Stomach (tissue), 8 donors: ENCODE measurements at regions not wholly inside any gene's neighbourhood (a gene's known extent, or its start where the extent isn't known, plus 50 kb on each side); places are given as distances from the start of the nearest gene placed in this dataset.

Experiments
- DNase-seq, 2 donors: peaks; one replicate each; pipeline versions ENCODE4 v3.0.0 to v3.0.0-alpha.2; 2013 to 2019
- H3K27ac ChIP-seq, 5 donors: fragments of 200-600 bp in 4 of 5; sonication (generic) in 4 of 5; one replicate each; pipeline ENCODE4 v1.5.1; 2013 to 2019; ENCODE audit warnings: mild to moderate bottlenecking in 1 of 5, moderate library complexity in 1 of 5
- H3K27me3 ChIP-seq, 3 donors: fragments of 200-600 bp; sonication (generic); one replicate each; pipeline ENCODE4 v1.5.1; 2017 to 2019; ENCODE audit warnings: mixed run types in 1 of 3
- H3K36me3 ChIP-seq, 4 donors: fragments of 200-600 bp; sonication (generic); 1 replicate in 3 of 4; 2 replicates in 1 of 4; pipeline ENCODE4 v1.5.1; 2016 to 2019
- H3K4me1 ChIP-seq, 4 donors: fragments of 200-600 bp; sonication (generic); one replicate each; pipeline ENCODE4 v1.5.1; 2016 to 2019
- H3K4me3 ChIP-seq, 4 donors: fragments of 200-600 bp; sonication (generic) in 3 of 4; one replicate each; pipeline ENCODE4 v1.5.1; 2016 to 2019; ENCODE audit warnings: mild to moderate bottlenecking in 1 of 4
- H3K9me3 ChIP-seq, 4 donors: fragments of 200-600 bp; sonication (generic); one replicate each; pipeline ENCODE4 v1.5.1; 2016 to 2019
- EP300 ChIP-seq: sonication (generic); formaldehyde crosslinking; IDR thresholded peaks from one replicate; pipeline ENCODE4 v1.6.1; 2017; ENCODE audit warnings: antibody characterized with exemption
- POLR2A ChIP-seq, 4 donors: fragments of 450-650 bp; IDR thresholded peaks; one replicate each; pipeline ENCODE4 v1.6.1; 2016; ENCODE audit warnings: antibody characterized with exemption in 4 of 4, control low read depth in 2 of 4, mild to moderate bottlenecking in 1 of 4, moderate library complexity in 1 of 4
- POLR2AphosphoS5 ChIP-seq, 3 donors: sonication (generic); formaldehyde crosslinking; IDR thresholded peaks; one replicate each; pipeline ENCODE4 v1.6.1; 2016; ENCODE audit warnings: antibody characterized with exemption in 3 of 3
- WGBS, 5 donors: extraction: QIAGEN DNeasy Blood & Tissue Kit in 3 of 5; methylation state at CpG; one replicate each; pipeline versions ENCODE4 v1.1.5 to v1.1.7; 2013 to 2018; 5-methylcytosine and 5-hydroxymethylcytosine counted together
- intact Hi-C: fragments of 100-400 bp; cut with DNase I; formaldehyde crosslinking; loops from one replicate; pipeline ENCODE4 v1.15.1; 2023; ENCODE audit warnings: low total_unique reads
- TF ChIP-seq, protein P1 (sequence below), 7 experiments: fragments of 450-650 bp in 4 of 7; fragments of 200-600 bp in 3 of 7; sonication (generic) in 3 of 7; IDR thresholded peaks; one replicate each; pipeline ENCODE4 v1.5.1; 2016 to 2019; ENCODE audit warnings: antibody characterized with exemption in 7 of 7, control low read depth in 2 of 7, mild to moderate bottlenecking in 1 of 7
- donor health status: healthy with polysubstance abuse.
- donor health status: Bipolar disorder and iron deficiency.
- donor health status: healthy.

DNA sequence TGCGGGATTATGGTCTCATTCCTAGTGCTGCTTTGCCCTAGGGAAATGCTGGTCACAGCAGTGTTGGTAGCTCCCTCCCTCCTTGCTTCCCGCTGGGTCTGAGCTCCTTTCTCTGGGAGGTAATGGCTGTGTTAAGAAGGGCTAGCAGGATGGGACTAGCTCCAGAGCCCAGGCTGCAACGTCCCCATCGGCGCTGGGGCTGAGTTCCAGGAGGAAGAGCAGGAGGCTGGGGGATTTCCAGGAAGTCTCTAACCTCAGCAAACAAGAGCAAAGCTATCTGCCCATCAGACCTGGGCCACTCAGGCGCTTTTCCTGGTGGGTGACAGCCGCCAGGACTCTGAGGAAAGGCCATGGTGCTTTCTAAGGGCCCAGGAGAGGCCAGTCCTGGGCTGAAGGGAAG is 174.2 kb downstream of the DLL1 start:
- intact Hi-C loops, result no loop called here
- Histone ChIP-seq H3K4me1 (no peaks in the 10 kb centered on the region), H3K27ac (peak overlapping the region in 2 of 5 donors; percentile 25 to 52), H3K27me3 (no peaks in the 10 kb centered on the region), H3K9me3 (peaks cover 7 to 24% (median 19%) of the 10 kb centered on the region in 4 donors), H3K4me3 (no peak overlapping the region), H3K36me3 (no peaks in the 10 kb centered on the region)
- peak in 1 of 2 donors; percentile 23 for DNase-seq
- TF ChIP-seq, protein P1, sequence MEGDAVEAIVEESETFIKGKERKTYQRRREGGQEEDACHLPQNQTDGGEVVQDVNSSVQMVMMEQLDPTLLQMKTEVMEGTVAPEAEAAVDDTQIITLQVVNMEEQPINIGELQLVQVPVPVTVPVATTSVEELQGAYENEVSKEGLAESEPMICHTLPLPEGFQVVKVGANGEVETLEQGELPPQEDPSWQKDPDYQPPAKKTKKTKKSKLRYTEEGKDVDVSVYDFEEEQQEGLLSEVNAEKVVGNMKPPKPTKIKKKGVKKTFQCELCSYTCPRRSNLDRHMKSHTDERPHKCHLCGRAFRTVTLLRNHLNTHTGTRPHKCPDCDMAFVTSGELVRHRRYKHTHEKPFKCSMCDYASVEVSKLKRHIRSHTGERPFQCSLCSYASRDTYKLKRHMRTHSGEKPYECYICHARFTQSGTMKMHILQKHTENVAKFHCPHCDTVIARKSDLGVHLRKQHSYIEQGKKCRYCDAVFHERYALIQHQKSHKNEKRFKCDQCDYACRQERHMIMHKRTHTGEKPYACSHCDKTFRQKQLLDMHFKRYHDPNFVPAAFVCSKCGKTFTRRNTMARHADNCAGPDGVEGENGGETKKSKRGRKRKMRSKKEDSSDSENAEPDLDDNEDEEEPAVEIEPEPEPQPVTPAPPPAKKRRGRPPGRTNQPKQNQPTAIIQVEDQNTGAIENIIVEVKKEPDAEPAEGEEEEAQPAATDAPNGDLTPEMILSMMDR (IDR thresholded peaks at IDR 0.05), result no peak
- TF ChIP-seq POLR2AphosphoS5 (IDR thresholded peaks at IDR 0.05) (no peak), POLR2A (IDR thresholded peaks at IDR 0.05) (no peak), EP300 (no peak)
- 52 to 59% (median 55%) methylated on average over 7 of the region's 7 CpGs for WGBS, 5 donors

DNA sequence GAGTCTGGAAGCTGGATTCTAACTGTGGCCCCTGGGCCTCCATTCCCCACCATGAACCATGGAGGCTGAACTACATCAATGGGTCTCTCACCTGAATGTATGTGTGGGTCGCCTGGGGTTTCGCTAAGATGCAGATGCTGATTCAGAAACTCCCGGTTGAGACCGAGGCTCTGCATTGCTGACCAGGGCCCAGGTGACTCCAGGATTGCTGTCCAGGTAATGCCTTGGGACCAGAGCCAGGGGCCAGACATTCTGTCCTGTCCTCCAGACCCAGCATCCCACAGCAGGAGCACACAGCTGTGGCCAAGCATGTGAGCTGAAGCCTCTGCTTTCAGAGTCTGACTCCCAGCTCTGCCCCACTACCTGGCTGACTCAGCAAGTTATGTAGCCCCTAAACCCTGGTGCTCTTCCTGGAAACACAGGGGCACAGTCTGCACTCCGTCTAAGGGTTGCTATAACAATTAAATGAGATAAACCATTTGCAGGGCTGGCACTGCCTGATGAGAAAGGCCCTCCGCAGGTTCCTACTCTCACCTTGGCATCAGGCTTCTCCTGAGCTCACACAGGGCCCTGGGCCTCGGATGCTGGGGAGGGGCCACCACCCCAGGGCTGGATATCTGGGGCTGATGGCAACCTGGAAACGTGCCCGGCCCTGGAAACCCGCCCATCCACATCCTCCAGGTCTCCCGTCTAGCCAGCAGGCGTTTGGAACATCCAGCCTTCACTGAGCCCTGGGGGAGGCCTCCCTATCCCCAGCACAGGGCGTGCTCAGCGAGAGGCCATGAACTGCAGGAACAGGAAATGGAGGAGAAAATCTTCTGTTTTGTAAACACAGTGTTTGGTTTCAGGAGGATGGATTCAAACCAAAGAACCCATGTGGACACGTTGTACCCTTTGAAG is 175.7 kb downstream of the DLL1 start:
- Histone ChIP-seq H3K4me1 (no peaks in the 10 kb centered on the region), H3K9me3 (peaks cover 7 to 10% (median 8%) of the 10 kb centered on the region in 4 donors), H3K4me3 (no peak overlapping the region), H3K27ac (peak overlapping the region in 1 of 5 donors; percentile 28), H3K36me3 (no peaks in the 10 kb centered on the region), H3K27me3 (no peaks in the 10 kb centered on the region)
- TF ChIP-seq, protein P1 (IDR thresholded peaks at IDR 0.05), result no peak
- TF ChIP-seq POLR2AphosphoS5 (IDR thresholded peaks at IDR 0.05), result peak in 1 of 3 donors; percentile 5
- 51 to 64% (median 58%) methylated on average over 15 of the region's 15 CpGs for WGBS, 5 donors
- DNase-seq, result peak in 1 of 2 donors; percentile 32
- intact Hi-C loops, result no loop called here

DNA sequence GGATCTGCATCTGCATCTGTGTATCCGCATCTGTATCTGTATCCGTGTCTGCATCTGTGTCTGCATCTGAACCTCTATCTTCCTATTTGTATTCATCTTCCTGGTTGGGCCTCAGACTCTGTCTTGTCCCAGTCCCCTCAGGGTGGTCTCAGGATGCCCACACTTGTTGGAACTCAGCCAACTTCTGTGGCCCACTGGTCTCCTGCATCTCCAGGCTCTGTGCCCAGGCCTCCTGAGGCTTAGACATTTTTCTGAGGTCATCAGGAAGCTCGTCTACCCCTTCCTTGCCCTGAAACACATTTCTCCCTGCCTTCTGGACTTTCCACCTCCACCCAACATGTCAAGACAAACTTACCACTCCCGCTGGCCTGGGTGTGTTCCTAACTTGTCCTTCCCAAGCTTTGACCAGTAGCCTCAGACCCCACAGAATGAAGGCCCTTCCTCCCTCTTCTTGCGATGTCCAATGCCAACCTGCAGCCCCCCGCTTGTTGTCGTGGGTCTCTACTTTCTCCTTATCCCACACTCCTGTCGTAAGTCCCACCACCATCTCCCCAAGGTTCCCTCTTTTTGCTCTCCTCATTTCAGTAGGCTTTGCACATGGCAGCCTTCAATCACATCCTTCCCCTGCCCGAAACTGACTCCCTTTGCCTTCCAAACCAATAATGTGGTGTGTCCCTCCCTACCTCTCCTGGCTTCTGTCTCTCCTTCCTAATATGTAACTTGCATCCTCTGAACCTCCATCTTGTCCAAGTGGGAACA is 176.5 kb downstream of the DLL1 start:
- intact Hi-C loops, result no loop called here
- Histone ChIP-seq H3K27me3 (no peaks in the 10 kb centered on the region), H3K4me1 (no peaks in the 10 kb centered on the region), H3K4me3 (no peak overlapping the region), H3K36me3 (no peaks in the 10 kb centered on the region), H3K9me3 (peaks cover 0 to 3% (median under 1%) of the 10 kb centered on the region in 4 donors), H3K27ac (no peak overlapping the region)
- peak in 1 of 2 donors; percentile 21 for DNase-seq
- TF ChIP-seq POLR2AphosphoS5 (IDR thresholded peaks at IDR 0.05) (no peak), EP300 (no peak), POLR2A (IDR thresholded peaks at IDR 0.05) (no peak)
- TF ChIP-seq, protein P1 (IDR thresholded peaks at IDR 0.05), result no peak
- 85 to 90% (median 86%) methylated on average over 9 of the region's 9 CpGs for WGBS, 5 donors

DNA sequence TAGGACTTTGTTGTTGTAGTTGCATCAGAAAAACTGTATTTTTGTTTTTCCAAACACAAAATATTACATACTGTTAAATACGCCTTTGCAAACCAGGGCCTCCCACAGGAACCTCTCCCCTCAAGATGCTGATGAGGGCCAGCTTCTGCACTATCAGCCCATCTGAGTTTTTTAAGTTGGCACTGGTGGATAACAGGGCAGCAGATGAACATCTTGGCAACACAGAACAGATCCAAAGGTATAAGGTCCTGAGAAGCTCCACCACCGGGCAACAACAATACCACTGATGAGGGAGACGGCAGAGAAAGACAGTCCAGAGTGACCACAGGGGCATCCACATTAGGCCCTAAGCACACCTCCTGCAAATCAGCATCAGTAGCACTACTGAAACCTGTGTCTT is 177.7 kb downstream of the DLL1 start:
- peak in 1 of 2 donors; percentile 4 for DNase-seq
- TF ChIP-seq, protein P1 (IDR thresholded peaks at IDR 0.05), result no peak
- TF ChIP-seq POLR2A (IDR thresholded peaks at IDR 0.05) (no peak), EP300 (no peak), POLR2AphosphoS5 (IDR thresholded peaks at IDR 0.05) (no peak)
- H3K27ac ChIP-seq, result no peak overlapping the region

More for the DNA sequence above, 177.7 kb downstream of the DLL1 start:
- intact Hi-C loops, result no loop called here
- Histone ChIP-seq H3K4me1 (no peaks in the 10 kb centered on the region), H3K27me3 (peaks cover 0 to 6% (median 0%) of the 10 kb centered on the region in 3 donors), H3K36me3 (no peaks in the 10 kb centered on the region), H3K9me3 (no peaks in the 10 kb centered on the region), H3K4me3 (no peak overlapping the region)
- 90 to 96% (median 92%) methylated on average over 3 of the region's 3 CpGs for WGBS, 5 donors
